ENCODE measurements at regions not wholly inside any gene's neighbourhood (a gene's known extent, or its start where the extent isn't known, plus 50 kb on each side); places are given as distances from the start of the nearest gene placed in this dataset.

GRCh38 chr5:158020555-158021418 is 161.8 kb upstream of the CLINT1 start:
- no peak overlapping the region for H3K4me3 ChIP-seq (ENCODE audit: low read depth, low read length)
- TF ChIP-seq, protein P1, sequence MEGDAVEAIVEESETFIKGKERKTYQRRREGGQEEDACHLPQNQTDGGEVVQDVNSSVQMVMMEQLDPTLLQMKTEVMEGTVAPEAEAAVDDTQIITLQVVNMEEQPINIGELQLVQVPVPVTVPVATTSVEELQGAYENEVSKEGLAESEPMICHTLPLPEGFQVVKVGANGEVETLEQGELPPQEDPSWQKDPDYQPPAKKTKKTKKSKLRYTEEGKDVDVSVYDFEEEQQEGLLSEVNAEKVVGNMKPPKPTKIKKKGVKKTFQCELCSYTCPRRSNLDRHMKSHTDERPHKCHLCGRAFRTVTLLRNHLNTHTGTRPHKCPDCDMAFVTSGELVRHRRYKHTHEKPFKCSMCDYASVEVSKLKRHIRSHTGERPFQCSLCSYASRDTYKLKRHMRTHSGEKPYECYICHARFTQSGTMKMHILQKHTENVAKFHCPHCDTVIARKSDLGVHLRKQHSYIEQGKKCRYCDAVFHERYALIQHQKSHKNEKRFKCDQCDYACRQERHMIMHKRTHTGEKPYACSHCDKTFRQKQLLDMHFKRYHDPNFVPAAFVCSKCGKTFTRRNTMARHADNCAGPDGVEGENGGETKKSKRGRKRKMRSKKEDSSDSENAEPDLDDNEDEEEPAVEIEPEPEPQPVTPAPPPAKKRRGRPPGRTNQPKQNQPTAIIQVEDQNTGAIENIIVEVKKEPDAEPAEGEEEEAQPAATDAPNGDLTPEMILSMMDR (conservative IDR thresholded peaks at IDR 0.05; ENCODE audit: low read depth, low read length), result no peak
- DNase-seq (ENCODE audit: low read depth), result no peak

GRCh38 chr5:158017469-158017868 is 158.5 kb upstream of the CLINT1 start:
- H3K4me3 ChIP-seq (ENCODE audit: low read depth, low read length), result no peak overlapping the region
- TF ChIP-seq, protein P1 (conservative IDR thresholded peaks at IDR 0.05; ENCODE audit: low read depth, low read length), result no peak
- no peak for DNase-seq (ENCODE audit: low read depth)

GRCh38 chr5:158014372-158014771 is 155.4 kb upstream of the CLINT1 start:
- H3K4me3 ChIP-seq (ENCODE audit: low read depth, low read length), result no peak overlapping the region
- TF ChIP-seq, protein P1 (conservative IDR thresholded peaks at IDR 0.05; ENCODE audit: low read depth, low read length), result no peak
- DNase-seq (ENCODE audit: low read depth), result no peak

GRCh38 chr5:158013939-158014338 is 155.0 kb upstream of the CLINT1 start:
- no peak for DNase-seq (ENCODE audit: low read depth)
- TF ChIP-seq, protein P1 (conservative IDR thresholded peaks at IDR 0.05; ENCODE audit: low read depth, low read length), result peak; percentile 66
- no peak overlapping the region for H3K4me3 ChIP-seq (ENCODE audit: low read depth, low read length)

DNA sequence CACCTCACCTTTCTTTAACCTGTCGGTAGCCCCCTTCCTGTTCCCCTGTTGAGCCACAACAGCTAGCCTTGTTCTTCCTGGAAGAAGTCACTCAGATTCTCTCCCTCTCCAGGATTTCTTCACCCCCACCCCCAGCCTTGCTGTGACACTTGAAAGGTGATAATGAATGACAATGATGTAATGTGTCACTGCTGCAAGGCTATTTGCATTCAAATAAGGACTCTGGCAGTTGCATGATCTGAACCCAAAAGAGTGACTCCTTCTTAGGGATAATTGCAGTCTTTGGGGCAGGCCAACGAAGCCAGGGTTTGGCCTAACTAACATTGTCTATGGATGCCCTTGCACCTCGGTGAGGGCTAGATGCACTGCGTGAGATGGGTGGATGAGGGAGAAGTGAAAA is 154.4 kb upstream of the CLINT1 start:
- H3K4me3 ChIP-seq (ENCODE audit: low read depth, low read length), result no peak overlapping the region
- TF ChIP-seq, protein P1 (conservative IDR thresholded peaks at IDR 0.05; ENCODE audit: low read depth, low read length), result no peak
- DNase-seq (ENCODE audit: low read depth), result no peak

DNA sequence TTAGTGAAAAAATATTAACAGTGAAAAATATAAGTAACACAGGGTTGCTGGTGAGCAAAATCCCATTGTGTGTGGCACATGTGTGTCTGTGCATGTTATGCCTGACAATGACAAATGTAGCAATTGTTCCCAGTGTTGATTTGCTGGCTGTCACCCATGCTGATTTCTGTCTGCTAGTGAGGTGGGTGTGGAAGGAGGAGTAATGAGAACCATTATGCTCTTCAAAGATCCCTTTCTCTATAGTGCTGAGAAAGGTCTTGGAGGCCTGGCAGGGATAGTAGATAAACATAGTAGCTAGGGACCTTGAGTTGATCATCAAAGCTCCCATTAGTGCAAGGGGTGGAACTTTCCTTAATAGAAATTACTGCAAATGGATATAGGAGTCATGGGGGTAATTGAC is 152.5 kb upstream of the CLINT1 start:
- no peak for DNase-seq (ENCODE audit: low read depth)
- H3K4me3 ChIP-seq (ENCODE audit: low read depth, low read length), result no peak overlapping the region
- TF ChIP-seq, protein P1 (conservative IDR thresholded peaks at IDR 0.05; ENCODE audit: low read depth, low read length), result no peak

DNA sequence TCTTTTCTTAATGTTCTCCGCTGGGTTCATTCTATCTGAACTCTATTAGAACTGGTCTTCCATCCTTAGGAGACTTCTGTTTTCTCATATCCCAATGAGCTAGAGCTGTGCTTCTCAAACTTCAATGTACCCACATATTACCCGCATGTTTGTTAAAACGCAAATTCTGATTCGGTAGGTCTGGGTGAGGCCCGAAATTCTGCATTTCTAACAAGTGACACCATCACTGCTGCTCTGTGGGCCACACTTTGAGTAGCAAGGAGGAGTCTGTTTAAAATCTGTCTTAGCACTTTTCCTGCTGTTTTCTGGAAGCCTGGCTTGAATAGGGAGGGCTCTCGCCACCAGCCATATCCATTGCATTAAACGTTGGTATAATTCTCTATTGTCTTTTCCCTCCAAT is 151.9 kb upstream of the CLINT1 start:
- DNase-seq (ENCODE audit: low read depth), result no peak
- no peak overlapping the region for H3K4me3 ChIP-seq (ENCODE audit: low read depth, low read length)
- TF ChIP-seq, protein P1 (conservative IDR thresholded peaks at IDR 0.05; ENCODE audit: low read depth, low read length), result no peak
